Naive B cell (primary cell): ENCODE measurements at regions not wholly inside any gene's neighbourhood (a gene's known extent, or its start where the extent isn't known, plus 50 kb on each side); places are given as distances from the start of the nearest gene placed in this dataset.

Experiments used
- ATAC-seq, 2 donors: fragments of 150-1000 bp; cut with Tn5 transposase; 2 replicates each; pipeline ENCODE4 v1.10.0; 2021; ENCODE audit warnings: low read depth in 2 of 2, mild to moderate bottlenecking in 2 of 2, moderate library complexity in 2 of 2
- DNase-seq: peaks from one replicate; pipeline ENCODE4 v3.0.0; 2022
- H3K27ac Mint-ChIP-seq, 6 donors: one replicate each; pipeline ENCODE4 v1.8.0; 2020 to 2022; ENCODE audit warnings: mild to moderate bottlenecking in 6 of 6, mixed read lengths in 6 of 6, moderate library complexity in 5 of 6, inconsistent platforms in 2 of 6
- H3K27me3 Mint-ChIP-seq, 3 donors: one replicate each; pipeline ENCODE4 v1.8.0; 2021 to 2022; ENCODE audit warnings: mixed read lengths in 3 of 3, mild to moderate bottlenecking in 1 of 3
- H3K36me3 Mint-ChIP-seq, 2 donors: one replicate each; pipeline ENCODE4 v1.8.0; 2020 to 2022; ENCODE audit warnings: mixed read lengths in 2 of 2, inconsistent platforms in 1 of 2, mild to moderate bottlenecking in 1 of 2
- H3K4me1 Mint-ChIP-seq, 3 donors: one replicate each; pipeline ENCODE4 v1.8.0; 2020 to 2022; ENCODE audit warnings: mixed read lengths in 3 of 3, inconsistent platforms in 1 of 3, mild to moderate bottlenecking in 1 of 3, moderate library complexity in 1 of 3
- H3K4me3 Mint-ChIP-seq, 8 donors: one replicate each; pipeline ENCODE4 v1.8.0; 2020 to 2022; ENCODE audit warnings: mild to moderate bottlenecking in 8 of 8, mixed read lengths in 8 of 8, moderate library complexity in 8 of 8, inconsistent platforms in 2 of 8
- H3K9me3 Mint-ChIP-seq, 7 donors: one replicate each; pipeline ENCODE4 v1.8.0; 2020 to 2022; ENCODE audit warnings: mixed read lengths in 7 of 7, mild to moderate bottlenecking in 5 of 7, inconsistent platforms in 2 of 7, moderate library complexity in 1 of 7

GRCh38 chr2:120894966-120895365 lies 159.3 kb downstream of the GLI2 start:
- H3K36me3 Mint-ChIP-seq = no peaks in the 10 kb centered on the region
- H3K4me1 Mint-ChIP-seq = no peaks in the 10 kb centered on the region
- H3K4me3 Mint-ChIP-seq = no peak overlapping the region
- ATAC-seq (no peak), DNase-seq (no peak)
- peaks cover 0 to 2% (median 0%) of the 10 kb centered on the region in 7 donors for H3K9me3 Mint-ChIP-seq
- no peaks in the 10 kb centered on the region for H3K27me3 Mint-ChIP-seq
- H3K27ac Mint-ChIP-seq = no peak overlapping the region

DNA sequence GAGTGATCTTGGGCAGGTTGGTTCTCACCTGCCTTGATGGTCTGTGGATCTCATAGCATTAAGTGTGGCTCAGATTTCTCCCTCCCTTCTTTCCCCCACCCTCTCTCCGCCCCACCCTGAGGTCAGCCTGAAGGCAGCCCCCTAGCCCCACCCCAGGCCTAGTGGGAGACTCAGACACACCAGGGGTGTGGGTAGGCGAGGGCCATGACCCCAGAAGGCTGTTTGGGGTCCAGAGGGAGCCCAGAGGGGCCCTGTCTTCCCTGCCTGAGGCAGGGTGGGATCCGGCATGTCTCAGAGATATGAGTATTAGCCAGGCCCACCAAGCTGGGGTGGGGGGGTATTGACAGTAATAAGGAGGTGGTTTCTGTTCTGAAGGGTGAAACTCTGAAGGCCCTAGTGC lies 160.5 kb downstream of the GLI2 start:
- ATAC-seq = no peak
- Mint-ChIP-seq H3K4me3 (no peak overlapping the region), H3K27me3 (no peaks in the 10 kb centered on the region), H3K9me3 (peaks cover 0 to 2% (median 0%) of the 10 kb centered on the region in 7 donors), H3K36me3 (no peaks in the 10 kb centered on the region), H3K27ac (no peak overlapping the region), H3K4me1 (no peaks in the 10 kb centered on the region)
- no peak for DNase-seq

- Mint-ChIP-seq H3K4me1 (no peaks in the 10 kb centered on the region), H3K4me3 (no peak overlapping the region), H3K36me3 (no peaks in the 10 kb centered on the region), H3K9me3 (peaks cover 0 to 2% (median 0%) of the 10 kb centered on the region in 7 donors), H3K27me3 (no peaks in the 10 kb centered on the region), H3K27ac (no peak overlapping the region)
- DNase-seq (no peak), ATAC-seq (no peak)
These were observed 161.2 kb downstream of the GLI2 start for GRCh38 chr2:120896901-120897300.

- Mint-ChIP-seq H3K9me3 (peaks cover 0 to 2% (median 0%) of the 10 kb centered on the region in 7 donors), H3K27ac (no peak overlapping the region), H3K4me1 (no peaks in the 10 kb centered on the region), H3K27me3 (peaks cover 0 to 4% (median 2%) of the 10 kb centered on the region in 3 donors), H3K36me3 (no peaks in the 10 kb centered on the region), H3K4me3 (no peak overlapping the region)
- DNase-seq (no peak), ATAC-seq (no peak)
These were observed 161.7 kb downstream of the GLI2 start for GRCh38 chr2:120897399-120897798.

GRCh38 chr2:120898496-120898895 lies 162.8 kb downstream of the GLI2 start:
- Mint-ChIP-seq H3K4me3 (no peak overlapping the region), H3K36me3 (no peaks in the 10 kb centered on the region), H3K27ac (no peak overlapping the region), H3K27me3 (peaks cover 0 to 11% (median 9%) of the 10 kb centered on the region in 3 donors), H3K9me3 (peaks cover 0 to 2% (median 0%) of the 10 kb centered on the region in 7 donors), H3K4me1 (no peaks in the 10 kb centered on the region)
- ATAC-seq (no peak), DNase-seq (no peak)

DNA sequence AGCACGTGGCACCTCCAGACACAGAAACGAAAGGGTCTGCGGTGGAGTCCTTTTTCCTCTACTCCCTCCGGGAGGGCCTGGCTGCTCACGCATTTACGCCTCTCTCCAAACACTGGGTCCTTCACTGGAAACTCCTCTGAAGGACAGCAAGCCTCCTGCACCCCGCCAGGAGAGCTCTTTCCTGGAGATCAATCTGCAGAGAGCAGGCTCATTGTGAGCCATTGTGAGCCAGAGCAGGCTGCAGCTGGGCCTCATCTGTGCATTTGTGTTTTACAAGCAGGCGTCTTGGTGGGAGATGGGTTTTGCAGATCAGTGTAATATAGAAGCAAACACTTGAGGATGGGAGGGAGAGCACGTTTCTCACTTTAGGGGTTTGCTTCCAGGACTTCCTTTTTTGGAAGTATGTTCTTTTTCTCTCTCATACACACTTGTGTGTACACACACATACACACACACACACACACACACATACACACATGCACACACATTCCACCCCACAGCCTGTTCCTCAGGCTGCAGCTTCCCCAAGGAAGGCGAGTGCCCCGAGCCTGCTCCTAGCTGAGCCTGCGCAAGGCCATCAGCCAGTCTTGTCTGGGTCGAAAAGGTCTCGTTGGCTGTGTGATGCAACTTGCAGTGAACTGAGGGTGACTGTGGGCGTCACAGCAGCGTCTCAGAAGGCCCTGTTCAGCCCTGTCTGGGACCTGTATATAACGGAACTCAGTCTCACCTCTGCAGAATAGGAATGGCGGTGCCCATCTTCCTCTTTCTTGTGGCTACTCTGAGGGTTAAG lies 163.5 kb downstream of the GLI2 start:
- H3K27ac Mint-ChIP-seq = peak overlapping the region in 1 of 6 donors; percentile 56
- peaks cover 0 to 11% (median 9%) of the 10 kb centered on the region in 3 donors for H3K27me3 Mint-ChIP-seq
- DNase-seq = no peak

GRCh38 chr2:120899771-120900170 lies 164.1 kb downstream of the GLI2 start:
- H3K4me1 Mint-ChIP-seq = no peaks in the 10 kb centered on the region
- ATAC-seq = no peak
- peak overlapping the region in 1 of 6 donors; percentile 56 for H3K27ac Mint-ChIP-seq
- H3K4me3 Mint-ChIP-seq = no peak overlapping the region
- H3K9me3 Mint-ChIP-seq = no peaks in the 10 kb centered on the region
- peaks cover 0 to 11% (median 9%) of the 10 kb centered on the region in 3 donors for H3K27me3 Mint-ChIP-seq
- no peak for DNase-seq
- no peaks in the 10 kb centered on the region for H3K36me3 Mint-ChIP-seq

More for the DNA sequence above, 163.5 kb downstream of the GLI2 start:
- H3K36me3 Mint-ChIP-seq = no peaks in the 10 kb centered on the region
- H3K9me3 Mint-ChIP-seq = peaks cover 0 to 2% (median 0%) of the 10 kb centered on the region in 7 donors
- no peak overlapping the region for H3K4me3 Mint-ChIP-seq
- ATAC-seq = no peak
- no peaks in the 10 kb centered on the region for H3K4me1 Mint-ChIP-seq

- H3K4me1 Mint-ChIP-seq = no peaks in the 10 kb centered on the region
- no peak overlapping the region for H3K27ac Mint-ChIP-seq
- ATAC-seq = no peak
These were observed 165.5 kb downstream of the GLI2 start for GRCh38 chr2:120901201-120901600.

DNA sequence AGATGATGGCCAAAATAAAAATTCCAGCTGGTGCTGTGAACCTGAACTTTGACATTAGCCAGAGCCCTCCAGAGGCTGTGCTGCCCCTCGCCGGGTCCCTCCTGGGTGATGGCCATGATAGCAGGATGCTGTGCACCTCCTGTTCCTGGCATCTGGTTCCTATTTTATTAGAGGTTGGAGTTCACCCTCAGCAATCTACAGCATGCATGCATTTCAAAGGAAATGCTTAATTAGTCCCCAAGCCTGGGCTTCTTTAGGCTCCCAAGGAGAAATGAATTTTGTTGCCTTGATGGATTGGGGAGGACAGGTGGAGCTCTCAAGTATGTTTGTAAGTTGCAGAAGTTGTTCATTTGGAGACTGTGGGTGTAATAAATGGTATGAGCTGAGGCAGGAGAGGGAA lies 166.9 kb downstream of the GLI2 start:
- H3K4me1 Mint-ChIP-seq = no peaks in the 10 kb centered on the region
- no peaks in the 10 kb centered on the region for H3K36me3 Mint-ChIP-seq
- no peak overlapping the region for H3K27ac Mint-ChIP-seq
- no peak for ATAC-seq
- DNase-seq = no peak
- H3K27me3 Mint-ChIP-seq = peaks cover 0 to 19% (median 11%) of the 10 kb centered on the region in 3 donors
- H3K9me3 Mint-ChIP-seq = peaks cover 0 to 1% (median 0%) of the 10 kb centered on the region in 7 donors
- no peak overlapping the region for H3K4me3 Mint-ChIP-seq

More at GRCh38 chr2:120901201-120901600, 165.5 kb downstream of the GLI2 start:
- no peaks in the 10 kb centered on the region for H3K36me3 Mint-ChIP-seq
- DNase-seq = no peak
- no peaks in the 10 kb centered on the region for H3K9me3 Mint-ChIP-seq
- peaks cover 0 to 11% (median 9%) of the 10 kb centered on the region in 3 donors for H3K27me3 Mint-ChIP-seq
- H3K4me3 Mint-ChIP-seq = no peak overlapping the region

DNA sequence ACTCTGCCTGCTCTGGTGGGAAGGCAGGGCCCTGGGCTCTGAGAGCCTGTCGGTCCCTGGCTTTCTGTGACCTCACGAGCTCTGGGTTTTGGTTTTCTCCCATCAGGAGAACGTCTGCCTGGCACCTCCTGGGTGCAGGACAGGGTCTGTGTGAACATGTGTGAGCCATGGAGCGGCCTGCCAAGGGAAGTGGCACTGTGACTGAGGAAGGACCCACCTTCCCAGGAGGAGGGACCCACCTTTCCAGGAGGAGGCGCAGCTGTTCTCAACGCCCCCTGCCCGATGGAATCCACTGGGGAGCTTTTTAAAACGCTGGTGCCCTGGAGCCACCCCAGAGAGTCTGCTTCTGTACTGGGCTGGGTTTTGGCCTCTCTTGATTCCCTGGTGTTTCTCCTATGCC lies 168.7 kb downstream of the GLI2 start:
- Mint-ChIP-seq H3K4me3 (no peak overlapping the region), H3K27ac (no peak overlapping the region), H3K4me1 (no peaks in the 10 kb centered on the region), H3K27me3 (peaks cover 0 to 19% (median 11%) of the 10 kb centered on the region in 3 donors), H3K36me3 (no peaks in the 10 kb centered on the region), H3K9me3 (peaks cover 0 to 1% (median 0%) of the 10 kb centered on the region in 7 donors)
- ATAC-seq (no peak), DNase-seq (no peak)

DNA sequence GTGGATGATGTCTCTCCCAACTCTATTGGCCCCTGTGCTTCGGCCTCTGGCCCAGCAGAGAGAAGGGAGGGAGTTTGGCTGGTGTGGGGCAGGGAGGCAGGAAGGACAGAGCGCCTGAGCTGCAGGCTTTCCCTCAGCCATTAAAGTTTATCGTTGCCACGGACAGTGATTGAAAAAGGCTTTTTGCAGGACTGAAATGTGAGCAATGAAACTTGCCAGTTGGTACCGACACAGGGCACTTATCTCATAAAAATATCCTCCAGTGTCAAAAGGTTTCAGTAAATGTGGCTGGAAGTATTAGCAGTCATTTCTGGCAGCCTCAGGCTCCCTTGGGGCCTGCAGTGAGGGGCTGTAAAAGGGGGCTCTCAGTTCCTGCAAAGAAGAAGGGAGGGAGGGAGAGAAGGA lies 169.2 kb downstream of the GLI2 start:
- Mint-ChIP-seq H3K9me3 (peaks cover 0 to 1% (median 0%) of the 10 kb centered on the region in 7 donors), H3K27ac (no peak overlapping the region), H3K27me3 (peaks cover 0 to 19% (median 11%) of the 10 kb centered on the region in 3 donors), H3K4me3 (no peak overlapping the region), H3K36me3 (no peaks in the 10 kb centered on the region), H3K4me1 (no peaks in the 10 kb centered on the region)
- no peak for DNase-seq
- ATAC-seq = no peak

GRCh38 chr2:120905298-120905697 lies 169.6 kb downstream of the GLI2 start:
- Mint-ChIP-seq H3K4me1 (no peaks in the 10 kb centered on the region), H3K4me3 (no peak overlapping the region), H3K36me3 (no peaks in the 10 kb centered on the region), H3K9me3 (peaks cover 0 to 1% (median 0%) of the 10 kb centered on the region in 7 donors), H3K27me3 (peaks cover 0 to 19% (median 11%) of the 10 kb centered on the region in 3 donors), H3K27ac (no peak overlapping the region)
- no peak for DNase-seq
- no peak for ATAC-seq

DNA sequence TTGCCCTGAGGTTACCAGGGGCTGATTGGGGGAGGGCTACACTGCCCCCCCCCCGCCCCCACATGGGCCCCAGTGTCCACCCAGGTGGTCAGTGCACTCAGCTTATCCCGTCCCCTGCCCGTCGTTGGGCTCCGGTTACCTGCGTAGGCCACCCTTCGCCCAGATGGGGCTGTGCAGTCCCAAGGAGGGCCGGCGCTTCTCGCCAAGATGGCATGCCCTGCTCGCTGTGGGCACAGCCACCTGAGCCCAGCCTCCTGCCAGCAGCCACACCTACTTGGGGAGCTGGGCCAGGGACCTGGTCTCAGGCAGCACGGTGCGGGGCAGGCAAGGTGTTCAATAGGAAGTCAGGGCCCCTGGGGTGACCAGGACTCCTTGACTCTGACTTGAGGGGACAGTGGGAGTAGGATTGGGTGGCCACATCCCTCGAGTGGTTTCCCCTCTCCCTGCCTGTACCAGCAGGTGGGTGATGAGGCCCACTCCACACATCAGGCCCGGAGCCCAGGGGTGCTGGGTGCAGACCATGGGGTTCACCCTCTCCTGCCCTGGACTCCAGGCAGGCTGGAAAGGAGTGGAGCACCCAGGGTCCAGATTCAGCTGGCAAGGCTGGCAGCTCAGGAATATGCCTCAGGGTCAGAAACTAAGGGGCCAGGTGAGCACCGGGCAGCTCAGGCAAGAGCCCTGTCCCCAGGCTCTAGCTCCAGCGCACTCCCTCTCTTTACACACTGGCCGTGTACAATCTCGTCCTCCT lies 170.3 kb downstream of the GLI2 start:
- Mint-ChIP-seq H3K4me1 (no peaks in the 10 kb centered on the region), H3K9me3 (peaks cover 0 to 1% (median 0%) of the 10 kb centered on the region in 7 donors), H3K27ac (no peak overlapping the region)

GRCh38 chr2:120906914-120907313 lies 171.2 kb downstream of the GLI2 start:
- Mint-ChIP-seq H3K4me1 (no peaks in the 10 kb centered on the region), H3K27me3 (peaks cover 0 to 19% (median 11%) of the 10 kb centered on the region in 3 donors), H3K27ac (no peak overlapping the region), H3K4me3 (no peak overlapping the region), H3K9me3 (peaks cover 0 to 1% (median 0%) of the 10 kb centered on the region in 7 donors), H3K36me3 (no peaks in the 10 kb centered on the region)
- no peak for ATAC-seq
- DNase-seq = no peak

More for the DNA sequence above, 170.3 kb downstream of the GLI2 start:
- Mint-ChIP-seq H3K36me3 (no peaks in the 10 kb centered on the region), H3K4me3 (no peak overlapping the region), H3K27me3 (peaks cover 0 to 19% (median 11%) of the 10 kb centered on the region in 3 donors)
- no peak for ATAC-seq
- no peak for DNase-seq
